ENCODE measurements at regions not wholly inside any gene's neighbourhood (a gene's known extent, or its start where the extent isn't known, plus 50 kb on each side); places are given as distances from the start of the nearest gene placed in this dataset.

GRCh38 chr5:143537056-143537455 lies 133.6 kb upstream of the NR3C1 start:
- TF ChIP-seq POLR2A (IDR thresholded peaks at IDR 0.05), result no peak
- TF ChIP-seq CTCF (IDR thresholded peaks at IDR 0.05), result no peak
- TF ChIP-seq EP300 (IDR thresholded peaks at IDR 0.05), result no peak
- TF ChIP-seq POLR2AphosphoS5 (IDR thresholded peaks at IDR 0.05), result no peak
